NCI-H524 (cell line): ENCODE measurements at regions not wholly inside any gene's neighbourhood (a gene's known extent, or its start where the extent isn't known, plus 50 kb on each side); places are given as distances from the start of the nearest gene placed in this dataset.
A peak's percentile ranks its signal among the peaks of the same experiment; 100 is the strongest.
"Not testable (repeated sequence)": the region's sequence is repeated elsewhere in the genome, so short reads cannot be mapped to it uniquely, and the experiment has no call there.

Source experiments
- DNase-seq, 2 experiments: peaks; one replicate each; lab custom pipeline; 2025; lab: John Stamatoyannopoulos, UW

DNA sequence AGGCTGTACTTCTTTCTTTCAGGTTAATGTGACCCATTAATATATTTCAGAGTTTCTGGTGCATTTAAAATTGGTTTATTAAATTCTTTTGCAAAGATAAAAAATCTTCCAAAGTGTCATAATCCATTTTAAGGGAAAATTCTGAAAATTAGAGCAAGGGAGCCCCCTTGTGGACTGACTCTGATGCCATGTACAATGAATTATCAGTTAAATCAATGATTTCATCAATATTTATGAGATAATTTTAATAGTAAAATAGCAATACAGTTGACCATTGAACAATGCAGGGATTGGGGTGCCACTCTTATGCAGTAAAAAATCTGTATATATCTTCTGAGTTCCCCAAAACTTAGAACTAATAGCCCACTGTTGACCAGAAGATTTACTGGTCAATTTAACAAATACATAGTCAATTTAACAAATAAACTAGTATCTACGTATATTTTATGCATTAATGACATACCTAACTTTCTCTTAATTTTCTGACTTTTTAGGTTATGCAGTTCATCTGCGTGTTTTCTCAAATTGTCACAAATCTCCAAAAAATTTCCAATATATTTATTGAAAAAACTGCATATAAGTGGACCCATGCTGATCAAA lies 479.1 kb upstream of the MIR17HG start:
- peak in 1 of 2 experiments; percentile 24 for DNase-seq

DNA sequence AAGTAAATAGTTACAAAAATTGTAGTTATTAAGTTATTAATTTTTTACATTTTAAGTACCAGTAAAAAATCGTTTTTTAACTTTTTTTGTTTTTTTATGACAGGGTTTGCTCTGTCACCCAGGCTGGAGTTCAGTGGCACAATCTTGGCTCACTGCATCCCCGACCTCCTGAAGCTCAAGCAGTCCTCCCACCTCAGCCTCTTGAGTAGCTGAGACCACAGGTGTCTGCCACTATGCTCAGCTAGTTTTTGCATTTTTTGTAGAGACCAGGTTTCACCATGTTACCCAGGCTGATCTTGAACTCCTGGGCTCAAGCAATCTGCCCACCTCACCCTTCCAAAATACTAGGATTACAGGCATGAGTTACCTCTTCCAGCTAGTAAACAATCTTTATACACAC lies 477.9 kb upstream of the MIR17HG start:
- DNase-seq = no peak

DNA sequence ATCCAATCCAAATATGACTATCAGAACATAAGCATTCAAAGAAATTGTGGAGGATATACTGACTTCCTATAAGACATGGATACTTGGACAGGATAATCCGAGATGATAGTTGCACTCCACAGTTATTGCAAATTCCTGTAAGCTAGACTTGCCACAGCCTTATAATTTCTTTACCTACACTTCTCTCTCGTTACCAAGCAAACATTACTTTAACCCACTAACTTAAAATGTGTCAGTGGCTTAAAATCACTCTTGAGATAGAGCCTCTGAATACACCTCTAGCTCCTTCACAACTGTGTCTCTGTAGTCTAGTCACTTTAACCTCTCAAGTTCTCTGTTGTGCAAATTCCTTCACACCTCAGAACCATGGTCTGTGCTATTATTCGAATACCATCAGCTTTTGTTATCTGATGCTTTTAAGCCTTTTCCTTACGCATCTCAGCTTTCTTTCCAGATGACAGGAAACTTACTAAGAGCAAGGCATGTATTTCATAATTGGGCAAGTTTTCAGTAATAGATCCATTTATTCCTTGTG lies 474.9 kb upstream of the MIR17HG start:
- no peak for DNase-seq

- DNase-seq = no peak
These were observed 466.7 kb upstream of the MIR17HG start for GRCh38 chr13:90880790-90881189.

DNA sequence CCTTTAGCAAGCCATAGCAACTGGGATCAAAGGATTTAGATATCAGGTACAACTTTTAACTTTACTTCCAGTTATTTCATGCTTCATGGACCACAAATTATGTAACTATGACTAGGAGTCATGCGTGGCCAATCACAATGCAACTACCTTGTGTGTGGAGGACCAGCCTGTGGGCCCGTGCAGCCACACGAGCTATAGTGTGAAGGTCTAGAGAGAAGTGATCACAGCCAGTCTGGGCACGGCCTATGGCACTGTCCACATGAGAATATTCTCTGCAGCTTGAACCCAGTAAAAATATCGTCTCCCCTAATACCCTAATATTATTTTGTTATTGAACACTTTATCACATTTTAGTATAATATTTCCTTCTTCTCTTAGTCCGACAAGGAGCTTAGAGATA lies 464.9 kb upstream of the MIR17HG start:
- DNase-seq = no peak

GRCh38 chr13:90883592-90883991 lies 463.9 kb upstream of the MIR17HG start:
- peak in 1 of 2 experiments; percentile 4 for DNase-seq

DNA sequence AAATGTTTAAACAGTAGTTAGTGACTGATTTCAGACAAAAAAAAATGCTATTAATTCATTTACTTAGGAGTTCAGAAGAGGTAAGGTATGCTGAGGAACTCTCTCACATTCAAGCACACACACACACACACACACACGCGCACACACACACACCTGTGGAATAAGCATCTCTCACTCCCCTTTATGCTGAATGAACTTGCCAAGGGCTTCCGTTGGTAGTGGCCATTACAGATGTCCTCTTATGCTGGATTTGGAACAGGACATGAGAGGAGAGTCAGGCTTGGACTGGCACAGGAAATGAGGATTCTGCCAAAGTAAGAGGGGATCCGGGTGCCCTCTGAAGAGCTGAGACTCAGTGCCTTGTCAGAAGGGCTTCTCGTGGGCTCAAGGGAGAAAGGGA lies 463.4 kb upstream of the MIR17HG start:
- DNase-seq = no peak

DNA sequence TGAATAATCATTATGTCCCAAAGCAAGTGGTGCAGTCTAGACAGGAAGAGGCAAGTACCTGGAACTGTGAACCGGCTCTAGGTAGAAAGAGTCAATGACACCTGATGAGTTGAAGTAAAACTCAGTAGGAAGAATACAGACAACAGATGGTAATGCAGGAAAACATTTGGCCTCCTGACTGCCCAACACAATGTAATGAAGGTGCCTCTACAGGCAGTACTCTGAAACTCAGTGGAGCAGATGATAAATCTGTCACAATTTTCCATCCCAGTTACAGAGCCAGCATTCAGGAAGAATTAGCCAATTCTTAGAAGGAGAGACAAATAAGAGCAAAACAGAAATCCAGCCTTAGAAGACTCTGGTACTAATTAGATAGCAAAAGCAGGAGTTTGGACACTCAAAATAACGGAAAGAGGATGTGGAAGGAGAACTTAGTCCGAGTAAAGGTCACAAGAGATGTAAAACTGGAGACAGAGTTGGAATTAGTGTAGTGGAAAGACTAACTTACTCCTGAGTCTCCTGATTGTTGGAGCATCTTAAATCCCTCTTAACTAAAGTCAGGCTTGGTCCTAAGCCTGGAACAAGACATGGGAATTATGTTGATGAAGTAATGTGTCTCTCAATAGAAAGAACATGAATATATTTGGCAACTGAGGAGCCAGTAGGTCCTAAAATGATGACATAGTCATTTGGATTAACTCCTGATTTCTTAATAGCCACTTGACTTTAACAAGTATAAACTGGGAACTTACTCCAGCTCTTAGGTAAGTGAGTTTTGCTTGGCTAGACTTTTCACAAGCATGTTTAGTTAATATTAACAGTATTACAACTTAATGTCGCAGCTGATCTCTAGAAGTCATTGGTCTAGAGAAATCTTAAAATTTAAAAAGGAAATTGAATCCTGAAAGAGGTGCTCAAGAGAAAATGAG lies 457.3 kb upstream of the MIR17HG start:
- DNase-seq = peak; percentile 6 to 62

- DNase-seq = no peak
These were observed 456.2 kb upstream of the MIR17HG start for GRCh38 chr13:90891329-90891728.

DNA sequence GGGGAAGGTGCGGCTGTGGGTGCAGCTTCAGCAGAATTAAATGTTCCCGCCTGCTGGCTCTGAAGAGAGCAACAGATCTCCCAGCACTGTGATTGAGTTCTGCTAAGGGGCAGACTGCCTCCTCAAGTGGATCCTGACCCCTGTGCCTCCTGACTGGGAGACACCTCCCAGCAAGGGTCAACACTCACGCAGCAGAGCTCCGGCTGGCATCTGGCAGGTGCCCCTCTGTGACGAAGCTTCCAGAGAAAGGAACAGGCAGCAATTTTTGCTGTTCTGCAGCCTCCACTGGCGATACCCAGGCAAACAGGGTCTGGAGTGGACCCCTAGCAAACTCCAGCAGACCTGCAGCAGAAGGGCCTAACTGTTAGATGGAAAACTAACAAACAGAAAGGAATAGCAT lies 454.3 kb upstream of the MIR17HG start:
- not testable (repeated sequence) for DNase-seq

- no peak for DNase-seq
These were observed 451.5 kb upstream of the MIR17HG start for GRCh38 chr13:90896002-90896401.

GRCh38 chr13:90898811-90899210 lies 448.7 kb upstream of the MIR17HG start:
- DNase-seq = no peak

GRCh38 chr13:90899416-90899815 lies 448.1 kb upstream of the MIR17HG start:
- no peak for DNase-seq

DNA sequence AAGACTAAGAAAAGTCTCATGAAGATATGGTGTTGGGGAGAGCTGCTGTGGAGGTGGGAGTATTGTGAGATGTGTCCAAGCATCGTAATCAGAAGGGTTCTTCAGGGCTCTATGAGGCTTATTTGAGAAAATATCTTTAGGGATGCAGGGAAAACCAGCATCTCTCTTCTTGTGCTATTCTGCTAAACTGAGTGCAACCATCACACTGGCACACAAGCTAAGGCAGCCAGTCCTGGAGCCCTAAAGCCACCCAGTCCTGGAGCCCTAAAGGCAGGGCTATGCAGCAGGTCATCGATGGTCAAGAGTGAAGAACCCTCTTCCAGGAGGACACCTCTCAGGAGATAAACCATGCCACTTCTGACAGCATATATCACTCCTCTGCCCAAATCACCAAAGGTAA lies 445.2 kb upstream of the MIR17HG start:
- DNase-seq = no peak

DNA sequence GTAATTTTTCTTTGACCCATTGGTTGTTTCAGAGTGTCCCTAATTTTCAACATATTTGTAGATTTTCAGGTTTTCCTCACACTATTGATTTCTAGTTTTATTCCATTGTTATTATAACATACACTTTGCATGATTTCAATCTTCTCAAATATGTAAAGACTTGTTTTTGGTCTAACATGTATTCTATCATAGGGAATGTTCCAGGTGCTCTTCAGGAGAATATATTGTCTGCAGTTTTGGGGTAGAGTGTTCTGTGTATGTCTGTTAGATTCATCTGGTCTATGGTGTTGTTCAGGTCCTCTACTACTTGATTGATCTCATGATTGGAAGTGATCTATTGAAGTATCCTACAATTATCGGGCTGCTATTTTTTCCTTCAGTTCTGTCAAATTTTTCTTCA lies 440.9 kb upstream of the MIR17HG start:
- no peak for DNase-seq

GRCh38 chr13:90908792-90909191 lies 438.7 kb upstream of the MIR17HG start:
- DNase-seq = no peak

GRCh38 chr13:90910018-90910639 lies 437.4 kb upstream of the MIR17HG start:
- DNase-seq = no peak

GRCh38 chr13:90912247-90912646 lies 435.2 kb upstream of the MIR17HG start:
- no peak for DNase-seq

GRCh38 chr13:90918536-90918935 lies 429.0 kb upstream of the MIR17HG start:
- no peak for DNase-seq

GRCh38 chr13:90919153-90919552 lies 428.3 kb upstream of the MIR17HG start:
- DNase-seq = no peak

DNA sequence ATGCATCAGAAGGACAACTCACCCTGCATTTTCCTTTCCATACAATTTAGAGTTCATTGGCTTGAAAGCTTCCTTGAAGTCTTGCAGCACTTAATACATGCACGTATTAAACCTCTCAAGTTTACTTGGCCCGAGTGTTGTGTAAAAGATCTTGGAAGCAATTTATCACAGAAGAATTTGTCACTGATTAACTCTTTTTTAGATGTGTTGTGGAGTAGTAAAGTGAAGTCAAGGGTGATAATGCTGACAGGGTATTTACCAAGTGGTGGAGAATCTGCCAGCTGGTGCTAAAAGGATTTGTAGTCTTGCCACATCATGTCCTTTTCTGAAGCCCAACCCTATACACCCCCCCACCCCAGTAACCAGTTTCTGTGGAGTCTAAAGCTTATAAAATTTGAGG lies 421.0 kb upstream of the MIR17HG start:
- peak in 1 of 2 experiments; percentile 67 for DNase-seq

- DNase-seq = no peak
These were observed 419.4 kb upstream of the MIR17HG start for GRCh38 chr13:90928109-90928508.
